Activated CD8-positive, alpha-beta memory T cell treated with anti-CD3 and anti-CD28 coated beads, Interleukin-2, amount 10 ng/mL, durations not matched to agents 7 days and 5 days (primary cell): ENCODE measurements at regions not wholly inside any gene's neighbourhood (a gene's known extent, or its start where the extent isn't known, plus 50 kb on each side); places are given as distances from the start of the nearest gene placed in this dataset.

ENCODE experiments used
- ATAC-seq: fragments of 150-1000 bp; cut with Tn5 transposase; one replicate; pipeline ENCODE4 v1.10.0; 2021; ENCODE audit warnings: moderate library complexity
- CTCF ChIA-PET: fragments of 350-600 bp; sonication (Branson Sonifier 250); formaldehyde crosslinking; loops from one replicate; lab custom pipeline; 2021; ENCODE audit warnings: antibody characterized with exemption; lab: Charles Lee
- DNase-seq: peaks from one replicate; pipeline ENCODE4 v3.0.0-alpha.2; 2020
- H3K27ac Mint-ChIP-seq: one replicate; pipeline ENCODE4 v1.8.0; 2021; ENCODE audit warnings: mild to moderate bottlenecking, mixed read lengths
- H3K27me3 Mint-ChIP-seq: one replicate; pipeline ENCODE4 v1.8.0; 2021; ENCODE audit warnings: mixed read lengths
- H3K36me3 Mint-ChIP-seq: one replicate; pipeline ENCODE4 v1.8.0; 2021; ENCODE audit warnings: mild to moderate bottlenecking, mixed read lengths
- H3K4me1 Mint-ChIP-seq: one replicate; pipeline ENCODE4 v1.8.0; 2021; ENCODE audit warnings: mixed read lengths
- H3K4me3 Mint-ChIP-seq: one replicate; pipeline ENCODE4 v1.8.0; 2021; ENCODE audit warnings: mild to moderate bottlenecking, moderate library complexity, mixed read lengths
- H3K9me3 Mint-ChIP-seq: one replicate; pipeline ENCODE4 v1.8.0; 2022; ENCODE audit warnings: low read depth, mixed read lengths

DNA sequence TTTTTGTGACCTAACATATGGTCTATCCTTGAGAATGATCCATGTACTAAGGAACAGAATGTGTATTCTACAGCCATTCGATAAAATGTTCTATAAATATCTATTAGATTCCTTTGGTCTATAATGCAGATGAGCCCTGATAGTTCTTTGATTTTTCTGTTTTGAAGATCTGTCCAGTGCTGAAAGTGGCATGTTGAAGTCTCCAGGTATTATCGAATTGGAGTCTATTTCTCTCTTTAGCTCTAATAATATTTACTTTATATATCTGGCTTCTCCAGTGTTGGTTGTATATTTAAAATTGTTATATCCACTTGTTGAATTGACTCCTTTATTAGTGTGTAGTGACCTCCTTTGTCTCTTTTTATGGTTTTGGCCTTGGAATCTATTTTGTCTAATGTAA lies 377.9 kb downstream of the ARL6IP6 start:
- no peak for ATAC-seq
- no peaks in the 10 kb centered on the region for H3K36me3 Mint-ChIP-seq
- CTCF ChIA-PET = no interaction called here

DNA sequence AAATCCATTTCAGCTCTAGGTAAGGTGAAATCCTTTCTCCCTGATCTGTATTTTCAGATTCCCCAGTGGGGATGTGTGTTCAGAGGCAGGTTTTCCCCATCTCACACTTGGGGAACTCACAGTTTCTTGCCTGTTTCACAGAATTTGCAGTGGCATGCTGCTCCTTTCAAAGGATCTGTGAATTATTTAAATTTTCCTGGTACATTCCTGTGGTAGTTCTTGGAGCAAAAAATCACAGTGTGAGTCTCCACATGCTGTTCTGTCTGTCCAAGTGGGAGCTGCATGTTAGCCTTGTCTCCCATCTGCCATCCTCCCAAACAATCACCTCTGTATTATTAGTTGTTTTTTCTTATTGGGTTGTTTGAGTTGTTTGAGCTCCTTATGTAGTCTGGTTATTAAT lies 372.9 kb downstream of the ARL6IP6 start:
- H3K9me3 Mint-ChIP-seq = no peaks in the 10 kb centered on the region
- ATAC-seq (no peak), DNase-seq (no peak)
- H3K4me1 Mint-ChIP-seq = no peaks in the 10 kb centered on the region
- H3K27me3 Mint-ChIP-seq = no peaks in the 10 kb centered on the region
- no peak overlapping the region for H3K4me3 Mint-ChIP-seq
- no peak overlapping the region for H3K27ac Mint-ChIP-seq
- H3K36me3 Mint-ChIP-seq = no peaks in the 10 kb centered on the region
- CTCF ChIA-PET = no interaction called here

More for the DNA sequence above, 377.9 kb downstream of the ARL6IP6 start:
- H3K4me3 Mint-ChIP-seq = no peak overlapping the region
- no peaks in the 10 kb centered on the region for H3K9me3 Mint-ChIP-seq
- H3K4me1 Mint-ChIP-seq = no peaks in the 10 kb centered on the region
- H3K27me3 Mint-ChIP-seq = no peaks in the 10 kb centered on the region
- no peak for DNase-seq
- no peak overlapping the region for H3K27ac Mint-ChIP-seq

DNA sequence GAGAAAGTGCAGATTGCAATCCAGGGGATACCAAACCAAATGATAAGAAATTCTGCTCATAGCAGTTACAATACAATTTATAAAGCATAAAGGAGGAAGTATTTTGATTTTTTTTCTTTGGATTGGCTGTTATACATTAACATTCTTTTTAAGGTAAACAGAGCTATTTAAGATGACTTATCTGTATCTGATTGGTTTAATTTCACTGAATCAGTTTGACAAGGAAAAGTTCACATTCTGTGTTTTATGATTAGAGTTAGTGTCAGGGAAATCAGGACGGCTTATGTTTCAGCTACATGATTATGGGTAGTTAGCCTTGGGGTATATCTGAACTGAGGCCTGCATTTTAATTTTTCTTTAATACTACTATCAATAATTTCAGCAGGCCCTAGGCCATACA lies 360.9 kb downstream of the ARL6IP6 start:
- H3K27ac Mint-ChIP-seq = no peak overlapping the region
- CTCF ChIA-PET = no interaction called here
- H3K4me3 Mint-ChIP-seq = no peak overlapping the region
- DNase-seq (no peak), ATAC-seq (no peak)
- H3K27me3 Mint-ChIP-seq = no peaks in the 10 kb centered on the region
- H3K4me1 Mint-ChIP-seq = no peaks in the 10 kb centered on the region
- no peaks in the 10 kb centered on the region for H3K36me3 Mint-ChIP-seq
- no peaks in the 10 kb centered on the region for H3K9me3 Mint-ChIP-seq

DNA sequence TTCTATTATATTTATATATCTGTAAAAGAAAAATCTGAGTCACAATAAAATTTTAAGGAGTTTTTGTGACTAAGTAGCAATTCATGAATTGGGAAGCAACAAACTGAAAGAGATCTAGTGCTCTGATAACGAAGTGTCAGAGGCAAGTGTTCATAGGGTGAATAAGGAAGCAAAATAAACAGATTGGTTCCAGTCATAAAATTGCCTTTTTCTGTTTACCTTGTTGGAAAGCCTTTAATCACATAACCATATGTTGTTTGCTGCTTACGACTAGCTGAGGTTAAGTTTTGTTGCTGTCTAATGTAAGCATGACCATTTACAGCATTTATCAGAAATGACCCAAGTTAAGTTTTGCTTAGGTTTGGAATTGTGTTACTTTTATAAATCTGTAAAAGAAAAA lies 358.9 kb downstream of the ARL6IP6 start:
- ATAC-seq = no peak
- Mint-ChIP-seq H3K4me1 (no peaks in the 10 kb centered on the region), H3K4me3 (no peak overlapping the region), H3K27me3 (no peaks in the 10 kb centered on the region), H3K9me3 (no peaks in the 10 kb centered on the region), H3K36me3 (no peaks in the 10 kb centered on the region), H3K27ac (no peak overlapping the region)
- DNase-seq = no peak
- CTCF ChIA-PET = no interaction called here

DNA sequence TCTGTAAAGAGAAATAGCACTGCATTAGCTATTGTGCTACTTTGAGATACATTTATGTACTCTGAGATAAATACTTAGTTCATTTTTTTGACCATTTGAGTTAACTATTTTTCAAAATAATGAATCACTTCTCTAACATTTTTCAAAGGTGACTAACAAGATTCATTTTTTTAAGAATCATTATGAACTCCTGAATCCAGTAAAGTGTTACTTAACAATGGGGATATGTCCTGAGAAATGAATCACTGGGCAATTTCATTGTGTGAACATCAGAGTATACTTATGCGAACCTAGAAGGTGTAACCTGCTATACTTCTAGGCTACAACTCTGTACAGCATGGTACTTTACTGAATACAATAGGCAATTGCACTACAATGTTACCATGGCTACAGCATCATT lies 355.8 kb downstream of the ARL6IP6 start:
- CTCF ChIA-PET = no interaction called here
- H3K36me3 Mint-ChIP-seq = no peaks in the 10 kb centered on the region

DNA sequence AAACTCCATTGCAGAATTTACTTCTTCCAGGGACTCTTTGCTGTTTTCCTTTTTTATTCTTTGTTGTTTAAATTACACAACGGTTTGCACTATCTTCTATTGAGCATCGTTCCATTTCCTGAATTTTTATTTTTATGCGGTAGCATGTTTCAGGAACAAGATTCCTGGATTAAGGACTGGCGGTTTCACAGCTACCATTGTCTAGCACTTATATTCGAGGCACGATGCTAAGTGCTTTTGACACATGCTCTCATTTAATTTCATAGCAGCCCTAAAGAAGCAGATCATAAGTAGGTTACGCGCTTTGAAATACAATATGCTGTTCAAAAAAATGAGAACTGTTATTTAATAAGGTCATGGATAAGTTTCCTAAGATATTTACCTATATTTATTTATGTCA lies 354.4 kb downstream of the ARL6IP6 start:
- no peaks in the 10 kb centered on the region for H3K27me3 Mint-ChIP-seq
- no peak for ATAC-seq
- H3K4me1 Mint-ChIP-seq = no peaks in the 10 kb centered on the region
- H3K4me3 Mint-ChIP-seq = no peak overlapping the region
- DNase-seq = no peak
- CTCF ChIA-PET = no interaction called here
- no peak overlapping the region for H3K27ac Mint-ChIP-seq
- H3K36me3 Mint-ChIP-seq = no peaks in the 10 kb centered on the region
- no peaks in the 10 kb centered on the region for H3K9me3 Mint-ChIP-seq

More for the DNA sequence above, 355.8 kb downstream of the ARL6IP6 start:
- Mint-ChIP-seq H3K27ac (no peak overlapping the region), H3K4me1 (no peaks in the 10 kb centered on the region), H3K27me3 (no peaks in the 10 kb centered on the region), H3K4me3 (no peak overlapping the region), H3K9me3 (no peaks in the 10 kb centered on the region)
- ATAC-seq (no peak), DNase-seq (no peak)

DNA sequence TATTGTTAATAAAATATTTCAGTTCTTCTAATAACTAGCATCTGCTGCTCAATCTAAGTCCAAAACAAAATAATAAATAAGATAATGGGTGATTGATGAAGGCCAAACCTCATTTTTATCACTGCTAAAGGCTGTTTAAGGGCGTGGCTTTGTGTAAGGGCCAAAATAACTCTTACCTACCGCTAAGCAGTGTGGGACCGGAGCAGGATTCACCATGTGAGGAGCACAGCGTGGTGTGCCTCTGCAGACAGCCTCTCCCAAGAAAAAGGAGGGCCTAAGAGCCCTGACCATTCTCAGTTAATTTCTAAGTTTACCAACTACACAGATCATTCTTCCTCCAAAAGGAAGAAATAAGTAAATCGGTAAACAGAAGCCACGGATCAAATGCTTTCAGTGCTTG lies 353.7 kb downstream of the ARL6IP6 start:
- no peak for ATAC-seq
- Mint-ChIP-seq H3K27me3 (no peaks in the 10 kb centered on the region), H3K4me3 (no peak overlapping the region), H3K36me3 (no peaks in the 10 kb centered on the region), H3K27ac (no peak overlapping the region), H3K4me1 (no peaks in the 10 kb centered on the region), H3K9me3 (no peaks in the 10 kb centered on the region)
- DNase-seq = no peak
- CTCF ChIA-PET = no interaction called here

DNA sequence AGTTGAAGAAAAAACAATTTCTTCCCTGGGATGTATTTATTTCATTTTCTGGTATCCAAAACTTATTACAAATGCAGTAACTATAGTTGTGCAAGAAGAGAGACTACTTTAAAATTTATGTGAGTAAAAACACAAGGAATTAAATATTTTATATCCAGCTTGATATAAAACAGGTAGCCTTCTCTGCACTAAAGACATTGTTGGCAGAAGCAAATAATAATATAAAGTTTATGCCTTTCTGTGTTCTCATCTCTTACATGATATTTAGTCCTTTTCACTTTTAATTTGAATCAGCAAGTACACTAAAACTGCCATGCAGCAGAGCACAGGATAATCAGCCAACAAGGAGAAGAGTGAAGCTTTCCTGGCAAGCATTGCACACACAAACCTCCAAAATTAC lies 352.7 kb downstream of the ARL6IP6 start:
- no peak for DNase-seq
- no peak for ATAC-seq
- Mint-ChIP-seq H3K27me3 (no peaks in the 10 kb centered on the region), H3K4me1 (no peaks in the 10 kb centered on the region), H3K27ac (no peak overlapping the region), H3K4me3 (no peak overlapping the region), H3K9me3 (no peaks in the 10 kb centered on the region), H3K36me3 (no peaks in the 10 kb centered on the region)
- CTCF ChIA-PET = no interaction called here

DNA sequence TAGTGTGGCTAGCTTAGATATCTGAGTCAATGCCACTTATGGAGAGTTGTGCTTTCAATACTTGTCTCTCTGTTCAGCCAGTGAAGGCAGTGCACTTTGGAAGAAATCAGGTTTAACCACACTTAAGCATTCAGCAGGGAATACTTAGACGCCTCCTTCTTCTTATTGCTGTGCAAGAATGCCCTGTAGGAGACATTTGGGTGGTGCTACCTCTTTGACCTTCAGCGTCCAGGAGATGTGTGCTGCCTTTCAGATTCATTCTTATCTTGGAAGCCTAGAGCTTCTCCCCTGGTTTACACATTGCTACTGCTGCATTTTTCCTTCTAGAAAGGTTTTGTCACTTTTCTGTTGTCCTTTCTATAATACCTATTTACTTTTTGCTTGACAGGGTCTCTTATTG lies 350.5 kb downstream of the ARL6IP6 start:
- DNase-seq (no peak), ATAC-seq (no peak)
- CTCF ChIA-PET = no interaction called here
- H3K27me3 Mint-ChIP-seq = no peaks in the 10 kb centered on the region
- H3K9me3 Mint-ChIP-seq = no peaks in the 10 kb centered on the region
- H3K4me1 Mint-ChIP-seq = no peaks in the 10 kb centered on the region
- H3K4me3 Mint-ChIP-seq = no peak overlapping the region
- H3K27ac Mint-ChIP-seq = no peak overlapping the region
- no peaks in the 10 kb centered on the region for H3K36me3 Mint-ChIP-seq

DNA sequence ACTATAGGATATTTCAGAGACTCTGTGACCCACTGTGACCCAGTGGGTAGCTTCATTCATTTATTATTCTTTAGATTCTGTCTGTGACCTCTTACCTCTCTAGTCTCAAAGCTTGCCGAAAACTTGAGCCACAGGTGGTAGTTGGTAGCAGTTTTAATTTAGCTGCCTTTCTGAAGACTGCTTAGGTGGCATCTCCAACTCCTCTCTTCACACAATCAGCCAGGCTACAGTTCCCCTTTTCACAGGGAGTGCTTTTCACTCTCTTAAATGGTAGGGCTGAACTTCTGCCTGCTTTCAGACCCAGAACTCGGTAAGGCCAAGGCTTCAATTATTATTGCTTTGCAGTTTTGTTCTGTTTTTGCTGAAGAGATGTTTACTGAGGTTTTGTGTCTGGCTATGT lies 349.6 kb downstream of the ARL6IP6 start:
- Mint-ChIP-seq H3K27me3 (no peaks in the 10 kb centered on the region), H3K27ac (no peak overlapping the region), H3K4me3 (no peak overlapping the region), H3K4me1 (no peaks in the 10 kb centered on the region), H3K36me3 (no peaks in the 10 kb centered on the region), H3K9me3 (no peaks in the 10 kb centered on the region)
- ATAC-seq (no peak), DNase-seq (no peak)
- CTCF ChIA-PET = no interaction called here

DNA sequence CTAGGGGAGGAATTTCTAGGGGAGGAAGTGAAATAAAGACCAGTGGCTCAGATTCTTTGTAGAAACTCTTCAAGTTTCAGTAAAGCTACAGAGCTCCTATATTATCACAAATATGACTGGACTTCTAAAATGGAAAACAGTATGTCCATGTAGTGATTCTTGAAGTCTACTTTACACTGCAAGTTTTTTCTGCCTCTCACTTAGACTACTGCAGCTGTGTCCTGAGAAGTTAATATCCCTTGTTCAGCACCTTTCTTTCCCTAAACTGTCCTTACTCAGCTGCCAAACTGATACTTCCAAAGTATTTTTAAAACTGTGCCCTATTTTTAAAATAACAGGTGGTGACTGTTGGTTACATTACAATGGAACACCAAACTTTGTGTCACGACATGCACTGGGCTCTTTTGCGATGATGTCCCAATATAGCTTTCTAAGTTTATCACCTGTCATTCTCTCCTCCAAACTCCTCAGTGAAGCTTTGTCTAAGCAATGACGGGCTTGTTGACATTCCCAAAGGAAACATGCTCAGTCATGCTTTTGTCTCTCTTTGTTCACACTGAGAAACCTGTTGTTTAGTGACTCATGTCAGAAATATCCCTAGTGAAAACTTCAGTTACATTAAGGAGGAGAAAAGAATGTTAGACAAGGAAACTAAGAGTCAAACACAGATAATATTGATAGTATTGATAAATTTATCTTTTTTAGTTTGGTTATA lies 341.1 kb downstream of the ARL6IP6 start:
- CTCF ChIA-PET = no interaction called here
- H3K27me3 Mint-ChIP-seq = no peaks in the 10 kb centered on the region
- ATAC-seq (no peak), DNase-seq (no peak)
- H3K36me3 Mint-ChIP-seq = no peaks in the 10 kb centered on the region
- H3K4me1 Mint-ChIP-seq = no peaks in the 10 kb centered on the region
- H3K27ac Mint-ChIP-seq = no peak overlapping the region
- H3K9me3 Mint-ChIP-seq = no peaks in the 10 kb centered on the region
- H3K4me3 Mint-ChIP-seq = no peak overlapping the region

DNA sequence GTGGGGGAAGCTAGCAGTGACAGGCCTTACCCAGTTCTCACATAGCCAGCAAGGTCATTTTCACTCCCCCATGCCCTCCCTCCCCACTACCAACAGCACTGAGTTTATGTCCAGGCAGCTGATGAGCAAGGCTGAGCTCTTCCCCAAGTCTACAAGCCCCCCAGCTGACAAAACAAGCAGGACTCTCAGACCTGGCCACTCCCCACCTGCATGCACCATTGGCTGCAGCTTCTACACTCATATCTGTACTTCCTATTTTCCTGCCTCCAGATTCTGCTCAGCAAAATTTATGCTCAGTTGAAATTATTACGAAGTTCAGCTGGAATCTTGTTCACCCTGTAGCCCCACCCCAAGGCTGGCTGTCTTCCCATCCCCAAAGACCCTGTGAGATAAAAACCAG lies 339.3 kb downstream of the ARL6IP6 start:
- CTCF ChIA-PET = no interaction called here

DNA sequence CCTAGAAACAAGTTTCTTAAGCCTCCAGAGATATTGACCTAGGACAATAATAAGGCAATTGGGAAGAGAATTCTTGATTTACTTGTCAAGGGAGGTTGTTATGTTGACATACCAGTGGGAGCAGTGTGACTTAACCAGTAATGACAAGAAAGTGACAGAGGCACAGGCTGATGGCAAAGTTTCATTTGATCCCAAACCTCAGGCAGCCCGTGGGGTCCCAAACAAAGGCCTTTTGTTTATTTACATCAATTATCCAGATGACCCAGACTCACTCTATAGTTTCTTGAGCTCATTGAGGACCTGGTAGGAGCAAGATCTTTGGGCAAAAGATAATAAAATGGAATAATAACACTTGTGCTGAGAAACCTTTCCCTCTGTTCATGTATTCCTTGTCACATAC lies 336.8 kb downstream of the ARL6IP6 start:
- H3K9me3 Mint-ChIP-seq = no peaks in the 10 kb centered on the region
- H3K4me3 Mint-ChIP-seq = no peak overlapping the region
- DNase-seq = no peak
- no peaks in the 10 kb centered on the region for H3K4me1 Mint-ChIP-seq
- CTCF ChIA-PET = no interaction called here
- H3K36me3 Mint-ChIP-seq = no peaks in the 10 kb centered on the region
- no peak overlapping the region for H3K27ac Mint-ChIP-seq
- no peaks in the 10 kb centered on the region for H3K27me3 Mint-ChIP-seq
- ATAC-seq = no peak

More for the DNA sequence above, 339.3 kb downstream of the ARL6IP6 start:
- ATAC-seq = no peak
- Mint-ChIP-seq H3K9me3 (no peaks in the 10 kb centered on the region), H3K4me1 (no peaks in the 10 kb centered on the region), H3K27me3 (no peaks in the 10 kb centered on the region), H3K4me3 (no peak overlapping the region), H3K36me3 (no peaks in the 10 kb centered on the region), H3K27ac (no peak overlapping the region)
- DNase-seq = no peak

DNA sequence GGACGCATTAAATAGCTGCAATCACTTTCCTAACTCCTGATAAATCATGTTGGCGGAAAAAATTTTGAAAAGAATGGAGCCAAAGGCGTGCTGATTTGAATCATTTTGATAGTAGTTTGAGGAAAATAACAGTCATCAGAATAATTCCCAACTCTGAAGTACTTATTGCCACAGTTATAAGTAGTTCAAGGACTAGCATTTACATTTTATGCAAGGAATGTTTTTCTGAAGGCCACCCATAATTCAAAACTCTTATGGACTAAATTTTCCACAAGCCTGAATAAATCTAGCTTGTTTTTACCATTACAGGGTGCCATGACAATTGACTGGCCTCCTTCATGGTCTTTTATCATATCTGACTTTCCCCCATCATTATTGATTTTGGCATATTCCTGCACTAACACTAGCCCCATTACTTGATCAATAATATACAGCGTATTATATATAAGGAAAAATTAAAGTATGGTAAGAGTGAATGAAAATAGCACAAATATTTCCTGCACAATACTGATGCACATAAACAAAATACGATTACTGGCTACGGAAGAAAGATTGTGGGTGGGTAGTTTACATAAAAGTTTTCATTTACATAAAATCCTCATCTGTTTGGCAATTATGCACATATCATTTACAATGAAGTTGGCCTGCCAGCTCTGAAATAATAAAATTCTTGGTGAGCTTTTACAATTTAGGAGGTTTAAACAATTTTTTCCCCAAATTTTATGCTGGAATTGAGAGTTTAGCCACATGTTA lies 334.6 kb downstream of the ARL6IP6 start:
- Mint-ChIP-seq H3K4me1 (no peaks in the 10 kb centered on the region), H3K27me3 (no peaks in the 10 kb centered on the region), H3K36me3 (no peaks in the 10 kb centered on the region), H3K9me3 (no peaks in the 10 kb centered on the region), H3K4me3 (no peak overlapping the region), H3K27ac (no peak overlapping the region)
- CTCF ChIA-PET = no interaction called here
- ATAC-seq = no peak
- DNase-seq = no peak
